Mesenchymal stem cell (in vitro differentiated cells and primary cell): ENCODE measurements at regions not wholly inside any gene's neighbourhood (a gene's known extent, or its start where the extent isn't known, plus 50 kb on each side); places are given as distances from the start of the nearest gene placed in this dataset.
"Not testable (repeated sequence)": the region's sequence is repeated elsewhere in the genome, so short reads cannot be mapped to it uniquely, and the experiment has no call there.

ENCODE experiments used
- DNase-seq: peaks from one replicate; pipeline ENCODE4 v3.0.0-alpha.2; 2013
- H2AFZ ChIP-seq: one replicate; pipeline ENCODE4 v1.6.1; 2013; ENCODE audit warnings: low read depth, mild to moderate bottlenecking, control low read depth, inconsistent platforms, low read length, moderate library complexity
- H2AK5ac ChIP-seq: 2 replicates; pipeline ENCODE4 v1.6.1; 2013; ENCODE audit warnings: low read length, moderate library complexity, mild to moderate bottlenecking, inconsistent platforms; ENCODE audit not compliant: severe bottlenecking
- H2BK120ac ChIP-seq: one replicate; pipeline ENCODE4 v1.6.1; 2013; ENCODE audit warnings: low read depth, mild to moderate bottlenecking, inconsistent platforms, low read length, moderate library complexity
- H2BK12ac ChIP-seq, 2 experiments: one replicate each; pipeline ENCODE4 v1.6.1; 2013; ENCODE audit warnings: inconsistent platforms in 2 of 2, low read length in 2 of 2, mild to moderate bottlenecking in 2 of 2, moderate library complexity in 2 of 2, control low read depth in 1 of 2
- H2BK15ac ChIP-seq: one replicate; pipeline ENCODE4 v1.6.1; 2013; ENCODE audit warnings: mild to moderate bottlenecking, low read depth, inconsistent platforms; ENCODE audit not compliant: poor library complexity, severe bottlenecking
- H2BK5ac ChIP-seq: 2 replicates; pipeline ENCODE4 v1.6.1; 2013; ENCODE audit warnings: low read depth, mild to moderate bottlenecking, low read length, control low read depth, inconsistent platforms; ENCODE audit not compliant: poor library complexity, severe bottlenecking
- H3K14ac ChIP-seq, 2 experiments: one replicate each; pipeline ENCODE4 v1.6.1; 2013; ENCODE audit warnings: inconsistent platforms in 2 of 2, low read length in 2 of 2, control low read depth in 1 of 2, mild to moderate bottlenecking in 1 of 2, moderate library complexity in 1 of 2
- H3K18ac ChIP-seq, 2 experiments: one replicate each; pipeline ENCODE4 v1.6.1; 2013; ENCODE audit warnings: inconsistent platforms in 2 of 2, low read length in 2 of 2, control low read depth in 1 of 2, low read depth in 1 of 2, mild to moderate bottlenecking in 1 of 2
- H3K23ac ChIP-seq, 2 experiments: one replicate each; pipeline ENCODE4 v1.6.1; 2013; ENCODE audit warnings: inconsistent platforms in 2 of 2, low read length in 2 of 2, mild to moderate bottlenecking in 2 of 2, moderate library complexity in 2 of 2, control low read depth in 1 of 2
- H3K27ac ChIP-seq: 2 replicates; pipeline ENCODE4 v1.5.1; 2013; ENCODE audit warnings: mild to moderate bottlenecking, moderate library complexity, low read length, control low read depth, inconsistent platforms; ENCODE audit not compliant: poor library complexity, severe bottlenecking
- H3K27me3 ChIP-seq, 2 experiments: 2 replicates each; pipeline versions ENCODE4 v1.6.1 to v1.7.0; 2013; ENCODE audit warnings: low read length in 2 of 2, mild to moderate bottlenecking in 2 of 2, moderate library complexity in 2 of 2, control low read depth in 1 of 2, inconsistent platforms in 1 of 2; ENCODE audit not compliant: control insufficient read depth in 1 of 2, insufficient read depth in 1 of 2
- H3K36me3 ChIP-seq, 2 experiments: 2 replicates each; pipeline versions ENCODE4 v1.6.1 to v1.7.0; 2013; ENCODE audit warnings: low read length in 2 of 2, control low read depth in 1 of 2, inconsistent platforms in 1 of 2, low read depth in 1 of 2, mild to moderate bottlenecking in 1 of 2; ENCODE audit not compliant: insufficient read depth in 2 of 2, control insufficient read depth in 1 of 2
- H3K4ac ChIP-seq, 2 experiments: one replicate each; pipeline ENCODE4 v1.6.1; 2013; ENCODE audit warnings: inconsistent platforms in 2 of 2, low read length in 2 of 2, mild to moderate bottlenecking in 2 of 2, moderate library complexity in 2 of 2, control low read depth in 1 of 2, low read depth in 1 of 2
- H3K4me1 ChIP-seq: 2 replicates; pipeline ENCODE4 v1.6.1; 2013; ENCODE audit warnings: low read depth, low read length, control low read depth; ENCODE audit not compliant: control insufficient read depth, insufficient read depth
- H3K4me2 ChIP-seq: 2 replicates; pipeline ENCODE4 v1.6.1; 2013; ENCODE audit warnings: low read length, mild to moderate bottlenecking, inconsistent platforms; ENCODE audit not compliant: poor library complexity, severe bottlenecking
- H3K4me3 ChIP-seq, 2 experiments: 2 replicates each; pipeline versions ENCODE4 v1.5.1 to v1.7.0; 2013; ENCODE audit warnings: low read length in 2 of 2, mild to moderate bottlenecking in 2 of 2, control low read depth in 1 of 2, low read depth in 1 of 2; ENCODE audit not compliant: insufficient read depth in 1 of 2
- H3K79me1 ChIP-seq: replicated peaks from 2 replicates; pipeline ENCODE4 v1.6.1; 2013; ENCODE audit warnings: mild to moderate bottlenecking, control low read depth, low read length, inconsistent platforms; ENCODE audit not compliant: poor library complexity, severe bottlenecking
- H3K9ac ChIP-seq: 2 replicates; pipeline ENCODE4 v1.7.0; 2013; ENCODE audit warnings: mild to moderate bottlenecking, low read length, moderate library complexity
- H3K9me3 ChIP-seq: 2 replicates; pipeline ENCODE4 v1.7.0; 2013; ENCODE audit warnings: mild to moderate bottlenecking, low read length; ENCODE audit not compliant: control insufficient read depth
- H4K8ac ChIP-seq: one replicate; pipeline ENCODE4 v1.6.1; 2013; ENCODE audit warnings: inconsistent platforms, mild to moderate bottlenecking, low read length, moderate library complexity
- H4K91ac ChIP-seq: one replicate; pipeline ENCODE4 v1.6.1; 2013; ENCODE audit warnings: mild to moderate bottlenecking, low read length, inconsistent platforms
- WGBS: methylation state at CpG from one replicate; pipeline ENCODE4 v1.1.7; 2013; ENCODE audit warnings: mixed read lengths; 5-methylcytosine and 5-hydroxymethylcytosine counted together

GRCh38 chr19:14301150-14301549, 80.1 kb upstream of the ADGRE5 start:
- no peak overlapping the region for H3K18ac ChIP-seq
- H2BK120ac ChIP-seq = no peak overlapping the region
- H3K4me2 ChIP-seq = no peak overlapping the region
- no peak for DNase-seq
- no peak overlapping the region for H2BK5ac ChIP-seq
- no peak overlapping the region for H2AFZ ChIP-seq
- H3K9me3 ChIP-seq = peaks cover 3% of the 10 kb centered on the region
- no peak overlapping the region for H3K27ac ChIP-seq
- no peak overlapping the region for H3K4me3 ChIP-seq
- H2BK12ac ChIP-seq = no peak overlapping the region
- H3K36me3 ChIP-seq = no peaks in the 10 kb centered on the region
- H3K9ac ChIP-seq = no peak overlapping the region
- WGBS = 85% methylated on average over 4 of the region's 6 CpGs
- no peak overlapping the region for H3K4ac ChIP-seq
- peaks cover 7 to 54% of the 10 kb centered on the region in 2 experiments for H3K27me3 ChIP-seq
- H2AK5ac ChIP-seq = no peak overlapping the region
- H3K23ac ChIP-seq = no peak overlapping the region
- H3K4me1 ChIP-seq = peaks cover 2% of the 10 kb centered on the region
- no peak overlapping the region for H3K14ac ChIP-seq
- H4K91ac ChIP-seq = no peak overlapping the region
- no peaks in the 10 kb centered on the region for H3K79me1 ChIP-seq
- no peak overlapping the region for H4K8ac ChIP-seq
- H2BK15ac ChIP-seq = no peak overlapping the region

- H3K4ac ChIP-seq = no peak overlapping the region
- no peak overlapping the region for H3K4me2 ChIP-seq
- no peak overlapping the region for H4K91ac ChIP-seq
- no peaks in the 10 kb centered on the region for H3K79me1 ChIP-seq
- WGBS = no CpG with 5 or more reads among the region's 6 CpGs
- no peak overlapping the region for H3K27ac ChIP-seq
- H3K27me3 ChIP-seq = peaks cover 0 to 46% of the 10 kb centered on the region in 2 experiments
- H2AFZ ChIP-seq = no peak overlapping the region
- H3K4me3 ChIP-seq = no peak overlapping the region
- H4K8ac ChIP-seq = no peak overlapping the region
- no peak overlapping the region for H2AK5ac ChIP-seq
- no peak for DNase-seq
- H2BK5ac ChIP-seq = no peak overlapping the region
- H3K23ac ChIP-seq = no peak overlapping the region
- H3K9ac ChIP-seq = no peak overlapping the region
- H3K18ac ChIP-seq = no peak overlapping the region
- H3K36me3 ChIP-seq = no peaks in the 10 kb centered on the region
- H3K4me1 ChIP-seq = peaks cover 2% of the 10 kb centered on the region
- H3K14ac ChIP-seq = no peak overlapping the region
- H3K9me3 ChIP-seq = no peaks in the 10 kb centered on the region
- H2BK120ac ChIP-seq = no peak overlapping the region
- H2BK12ac ChIP-seq = no peak overlapping the region
- no peak overlapping the region for H2BK15ac ChIP-seq
These were observed 80.9 kb upstream of the ADGRE5 start for GRCh38 chr19:14300303-14300702.

GRCh38 chr19:14299224-14299827, 81.9 kb upstream of the ADGRE5 start:
- not testable (repeated sequence) for H2BK5ac ChIP-seq, H3K27ac ChIP-seq, DNase-seq, H3K4ac ChIP-seq, H3K14ac ChIP-seq, H2BK12ac ChIP-seq, H3K79me1 ChIP-seq, H3K36me3 ChIP-seq, H2AFZ ChIP-seq, H2AK5ac ChIP-seq, H3K9ac ChIP-seq, H3K4me3 ChIP-seq, H3K9me3 ChIP-seq, H4K8ac ChIP-seq, H3K23ac ChIP-seq, H2BK120ac ChIP-seq, H4K91ac ChIP-seq, H3K4me2 ChIP-seq, H3K18ac ChIP-seq, H2BK15ac ChIP-seq, H3K4me1 ChIP-seq
- WGBS = 91% methylated on average over 13 of the region's 13 CpGs
- peaks cover 0 to 41% of the 10 kb centered on the region in 2 experiments for H3K27me3 ChIP-seq

GRCh38 chr19:14297883-14298576, 83.2 kb upstream of the ADGRE5 start:
- H2BK120ac ChIP-seq, H3K4me1 ChIP-seq, H3K36me3 ChIP-seq, H3K14ac ChIP-seq, H3K18ac ChIP-seq, H2AK5ac ChIP-seq, H3K9me3 ChIP-seq, H3K4me3 ChIP-seq, H3K27ac ChIP-seq, H3K79me1 ChIP-seq, H2BK5ac ChIP-seq, H3K4ac ChIP-seq, H2AFZ ChIP-seq, H3K9ac ChIP-seq, H4K8ac ChIP-seq, H2BK12ac ChIP-seq, DNase-seq, H2BK15ac ChIP-seq, H3K4me2 ChIP-seq, H3K23ac ChIP-seq, H4K91ac ChIP-seq: not testable (repeated sequence)
- H3K27me3 ChIP-seq = peaks cover 0 to 36% of the 10 kb centered on the region in 2 experiments
- 69% methylated on average over 9 of the region's 14 CpGs for whole genome bisulfite sequencing
